ENCODE measurements at regions not wholly inside any gene's neighbourhood (a gene's known extent, or its start where the extent isn't known, plus 50 kb on each side); places are given as distances from the start of the nearest gene placed in this dataset.

- Histone ChIP-seq H3K4me1 (no peaks in the 10 kb centered on the region), H3K27me3 (no peaks in the 10 kb centered on the region), H3K27ac (no peak overlapping the region), H3K4me3 (no peak overlapping the region), H3K9me3 (no peaks in the 10 kb centered on the region), H3K36me3 (no peaks in the 10 kb centered on the region)
- ATAC-seq: no peak
- 35% methylated on average over 1 of the region's 1 CpG for WGBS (ENCODE audit: insufficient coverage, low coverage, low lambda C conversion rate, missing lambda C conversion rate)
- DNase-seq: no peak
- TF ChIP-seq CTCF (IDR thresholded peaks at IDR 0.05): no peak
- no peak for TF ChIP-seq POLR2A (IDR thresholded peaks at IDR 0.05)
- intact Hi-C loops (cut with DNase I): no loop called here
These were observed 592.0 kb downstream of the SOX6 start for GRCh38 chr11:15764326-15764725.

GRCh38 chr11:15764948-15765347, 591.4 kb downstream of the SOX6 start:
- DNase-seq: no peak
- peak in 1 of 4 donors; percentile 26 for ATAC-seq
- no peak for TF ChIP-seq CTCF (IDR thresholded peaks at IDR 0.05)
- TF ChIP-seq POLR2A (IDR thresholded peaks at IDR 0.05): no peak
- no peak overlapping the region for H3K4me3 ChIP-seq
- H3K27ac ChIP-seq: no peak overlapping the region
- no peaks in the 10 kb centered on the region for H3K4me1 ChIP-seq
- no peaks in the 10 kb centered on the region for H3K9me3 ChIP-seq
- intact Hi-C loops (cut with DNase I): no loop called here
- no peaks in the 10 kb centered on the region for H3K27me3 ChIP-seq
- WGBS (ENCODE audit: insufficient coverage, low coverage, low lambda C conversion rate, missing lambda C conversion rate): no CpG with 5 or more reads among the region's 1 CpG
- no peaks in the 10 kb centered on the region for H3K36me3 ChIP-seq

GRCh38 chr11:15765530-15765929, 590.8 kb downstream of the SOX6 start:
- DNase-seq (no peak), ATAC-seq (peak in 1 of 4 donors; percentile 19)
- Histone ChIP-seq H3K9me3 (no peaks in the 10 kb centered on the region), H3K4me1 (no peaks in the 10 kb centered on the region), H3K27me3 (no peaks in the 10 kb centered on the region), H3K4me3 (no peak overlapping the region), H3K36me3 (no peaks in the 10 kb centered on the region), H3K27ac (no peak overlapping the region)
- no peak for TF ChIP-seq CTCF (IDR thresholded peaks at IDR 0.05)
- no peak for TF ChIP-seq POLR2A (IDR thresholded peaks at IDR 0.05)
- WGBS (ENCODE audit: insufficient coverage, low coverage, low lambda C conversion rate, missing lambda C conversion rate): 68% methylated on average over 3 of the region's 3 CpGs
- intact Hi-C loops (cut with DNase I): no loop called here

GRCh38 chr11:15768321-15768720, 588.0 kb downstream of the SOX6 start:
- TF ChIP-seq CTCF (IDR thresholded peaks at IDR 0.05): no peak
- no peak for TF ChIP-seq POLR2A (IDR thresholded peaks at IDR 0.05)
- Histone ChIP-seq H3K4me3 (no peak overlapping the region), H3K4me1 (no peaks in the 10 kb centered on the region), H3K27me3 (no peaks in the 10 kb centered on the region), H3K36me3 (no peaks in the 10 kb centered on the region), H3K9me3 (no peaks in the 10 kb centered on the region), H3K27ac (no peak overlapping the region)
- intact Hi-C loops (cut with DNase I): no loop called here
- ATAC-seq (no peak), DNase-seq (no peak)
- WGBS (ENCODE audit: insufficient coverage, low coverage, low lambda C conversion rate, missing lambda C conversion rate): 83% methylated on average over 3 of the region's 5 CpGs

GRCh38 chr11:15769203-15769602, 587.1 kb downstream of the SOX6 start:
- DNase-seq (no peak), ATAC-seq (no peak)
- intact Hi-C loops (cut with DNase I): no loop called here
- no peak overlapping the region for H3K4me3 ChIP-seq
- no peaks in the 10 kb centered on the region for H3K9me3 ChIP-seq
- TF ChIP-seq CTCF (IDR thresholded peaks at IDR 0.05): no peak
- TF ChIP-seq POLR2A (IDR thresholded peaks at IDR 0.05): no peak
- no peaks in the 10 kb centered on the region for H3K4me1 ChIP-seq
- 63% methylated on average over 2 of the region's 3 CpGs for WGBS (ENCODE audit: insufficient coverage, low coverage, low lambda C conversion rate, missing lambda C conversion rate)
- no peaks in the 10 kb centered on the region for H3K27me3 ChIP-seq
- no peaks in the 10 kb centered on the region for H3K36me3 ChIP-seq
- no peak overlapping the region for H3K27ac ChIP-seq

Data from right lobe of liver (tissue), 6 donors.